Skin epidermis (tissue), 12 donors: ENCODE measurements at regions not wholly inside any gene's neighbourhood (a gene's known extent, or its start where the extent isn't known, plus 50 kb on each side); places are given as distances from the start of the nearest gene placed in this dataset.
A peak's percentile ranks its signal among the peaks of the same experiment; 100 is the strongest.

Experiments
- H3K27ac ChIP-seq, 21 experiments: fragments of 200-600 bp; sonication (generic) in 11 of 21; one replicate each; pipeline ENCODE4 v1.5.0; 2020; ENCODE audit warnings: mild to moderate bottlenecking in 3 of 21, inconsistent platforms in 2 of 21, moderate library complexity in 2 of 21
- H3K4me3 ChIP-seq, 7 experiments: fragments of 200-600 bp; sonication (generic) in 2 of 7; one replicate each; pipeline ENCODE4 v1.5.0; 2020; ENCODE audit warnings: inconsistent platforms in 2 of 7, mild to moderate bottlenecking in 2 of 7, moderate library complexity in 1 of 7

GRCh38 chr7:130971297-130971696, 237.3 kb upstream of the KLF14 start:
- H3K27ac ChIP-seq: peak overlapping the region in 3 of 21 experiments; percentile 2 to 42 (median 33)

GRCh38 chr7:130972201-130972600, 238.2 kb upstream of the KLF14 start:
- H3K4me3 ChIP-seq: no peak overlapping the region

More at GRCh38 chr7:130971297-130971696, 237.3 kb upstream of the KLF14 start:
- no peak overlapping the region for H3K4me3 ChIP-seq

GRCh38 chr7:130973637-130974036, 239.6 kb upstream of the KLF14 start:
- H3K4me3 ChIP-seq: no peak overlapping the region
- no peak overlapping the region for H3K27ac ChIP-seq

More at GRCh38 chr7:130972201-130972600, 238.2 kb upstream of the KLF14 start:
- H3K27ac ChIP-seq: no peak overlapping the region

GRCh38 chr7:130974169-130974568, 240.2 kb upstream of the KLF14 start:
- Histone ChIP-seq H3K27ac (no peak overlapping the region), H3K4me3 (no peak overlapping the region)

- Histone ChIP-seq H3K27ac (no peak overlapping the region), H3K4me3 (no peak overlapping the region)
These were observed 240.8 kb upstream of the KLF14 start for GRCh38 chr7:130974794-130975193.

- no peak overlapping the region for H3K4me3 ChIP-seq
- H3K27ac ChIP-seq: peak overlapping the region in 1 of 21 experiments; percentile 16
These were observed 241.7 kb upstream of the KLF14 start for GRCh38 chr7:130975731-130976130.

- H3K4me3 ChIP-seq: no peak overlapping the region
- peak overlapping the region in 5 of 21 experiments; percentile 3 to 64 (median 15) for H3K27ac ChIP-seq
These were observed 248.2 kb upstream of the KLF14 start for GRCh38 chr7:130982160-130982638.

GRCh38 chr7:130982651-130983050, 248.6 kb upstream of the KLF14 start:
- H3K27ac ChIP-seq: peak overlapping the region in 5 of 21 experiments; percentile 3 to 64 (median 15)

GRCh38 chr7:130985361-130985760, 251.4 kb upstream of the KLF14 start:
- H3K27ac ChIP-seq: peak overlapping the region in 11 of 21 experiments; percentile 9 to 71 (median 52)
- no peak overlapping the region for H3K4me3 ChIP-seq

More at GRCh38 chr7:130982651-130983050, 248.6 kb upstream of the KLF14 start:
- no peak overlapping the region for H3K4me3 ChIP-seq

- H3K4me3 ChIP-seq: no peak overlapping the region
- peak overlapping the region in 13 of 21 experiments; percentile 9 to 71 (median 40) for H3K27ac ChIP-seq
These were observed 252.3 kb upstream of the KLF14 start for GRCh38 chr7:130986261-130986690.

- Histone ChIP-seq H3K4me3 (no peak overlapping the region), H3K27ac (peak overlapping the region in 14 of 21 experiments; percentile 6 to 68 (median 38))
These were observed 253.1 kb upstream of the KLF14 start for GRCh38 chr7:130987092-130987491.

- peak overlapping the region in 11 of 21 experiments; percentile 2 to 68 (median 41) for H3K27ac ChIP-seq
- H3K4me3 ChIP-seq: no peak overlapping the region
These were observed 254.4 kb upstream of the KLF14 start for GRCh38 chr7:130988443-130988842.

- Histone ChIP-seq H3K27ac (peak overlapping the region in 13 of 21 experiments; percentile 2 to 68 (median 54)), H3K4me3 (no peak overlapping the region)
These were observed 255.2 kb upstream of the KLF14 start for GRCh38 chr7:130989101-130989795.

GRCh38 chr7:130990178-130990832, 256.3 kb upstream of the KLF14 start:
- Histone ChIP-seq H3K27ac (peak overlapping the region in 11 of 21 experiments; percentile 37 to 68 (median 56)), H3K4me3 (no peak overlapping the region)

GRCh38 chr7:130993671-130994365, 259.8 kb upstream of the KLF14 start:
- Histone ChIP-seq H3K27ac (peak overlapping the region in 18 of 21 experiments; percentile 6 to 86 (median 66)), H3K4me3 (peak overlapping the region in 1 of 7 experiments; percentile 18)

- Histone ChIP-seq H3K4me3 (peak overlapping the region in 1 of 7 experiments; percentile 18), H3K27ac (peak overlapping the region in 19 of 21 experiments; percentile 6 to 86 (median 65))
These were observed 260.5 kb upstream of the KLF14 start for GRCh38 chr7:130994378-130995115.

- H3K27ac ChIP-seq: peak overlapping the region in 19 of 21 experiments; percentile 11 to 86 (median 65)
- no peak overlapping the region for H3K4me3 ChIP-seq
These were observed 261.5 kb upstream of the KLF14 start for GRCh38 chr7:130995252-130996081.

GRCh38 chr7:130996205-130996832, 262.3 kb upstream of the KLF14 start:
- H3K27ac ChIP-seq: peak overlapping the region in 18 of 21 experiments; percentile 4 to 84 (median 68)
- H3K4me3 ChIP-seq: no peak overlapping the region
